ENCODE measurements at regions not wholly inside any gene's neighbourhood (a gene's known extent, or its start where the extent isn't known, plus 50 kb on each side); places are given as distances from the start of the nearest gene placed in this dataset.
"Not testable (repeated sequence)": the region's sequence is repeated elsewhere in the genome, so short reads cannot be mapped to it uniquely, and the experiment has no call there.

GRCh38 chr2:88396209-88396608 lies 56.3 kb downstream of the FOXI3 start:
- no peak for DNase-seq (ENCODE audit: low spot score)

DNA sequence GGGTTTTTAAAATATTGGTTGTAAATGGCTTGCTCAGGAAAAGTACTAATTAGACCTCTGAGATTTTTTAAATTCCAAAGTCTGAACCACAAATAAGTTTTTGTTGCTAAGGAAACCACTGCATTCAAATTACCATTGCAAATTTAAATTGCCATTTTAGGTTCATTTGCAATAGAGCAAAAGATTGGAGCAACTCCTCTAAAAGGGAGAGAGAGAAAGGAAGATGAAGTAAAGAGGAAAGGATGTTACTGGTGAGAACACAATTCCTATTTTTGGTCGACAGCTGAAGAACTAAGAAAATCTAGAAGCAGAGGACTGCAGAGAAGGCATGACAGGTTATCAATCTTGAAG lies 74.9 kb downstream of the FOXI3 start:
- DNase-seq (ENCODE audit: low spot score): no peak

DNA sequence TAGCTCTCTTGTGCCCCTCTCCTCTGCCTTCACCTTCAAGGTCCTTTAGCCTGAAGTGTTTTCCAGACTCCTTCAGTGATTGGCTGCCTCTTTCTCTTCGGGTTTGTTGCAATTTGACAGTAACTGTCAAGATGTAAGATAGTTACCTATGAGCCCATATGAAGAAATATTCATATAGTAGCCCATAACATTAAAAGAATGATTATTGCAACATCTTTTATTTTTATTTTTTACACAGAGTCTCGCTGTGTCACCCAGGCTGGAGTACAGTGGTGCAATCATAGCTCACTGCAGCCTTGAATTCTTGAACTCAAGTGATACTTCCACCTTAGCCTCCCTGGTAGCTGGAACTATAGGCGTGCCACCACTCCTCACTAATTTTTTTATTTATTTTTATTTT lies 80.5 kb downstream of the FOXI3 start:
- no peak for DNase-seq (ENCODE audit: low spot score)

DNA sequence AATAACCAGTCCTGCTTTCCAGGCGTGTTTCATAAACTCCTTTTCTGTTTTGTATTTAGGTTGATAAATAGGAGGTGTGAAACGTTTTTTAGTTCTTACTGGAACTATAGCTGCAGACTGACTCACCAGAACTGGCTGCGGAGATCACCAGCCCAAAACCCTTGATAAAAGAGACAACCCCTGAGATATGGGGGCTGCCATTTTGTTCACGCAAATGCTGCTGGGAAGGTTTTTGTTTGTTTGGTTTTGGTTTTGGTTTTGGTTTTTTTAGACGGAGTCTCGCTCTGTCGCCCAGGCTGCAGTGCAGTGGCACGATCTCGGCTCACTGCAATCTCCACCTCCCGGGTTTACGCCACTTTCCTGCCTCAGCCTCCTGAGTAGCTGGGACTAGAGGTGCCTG lies 87.1 kb downstream of the FOXI3 start:
- DNase-seq (ENCODE audit: low spot score): not testable (repeated sequence)

GRCh38 chr2:88355486-88355885 lies 97.0 kb downstream of the FOXI3 start:
- DNase-seq (ENCODE audit: low spot score): no peak

DNA sequence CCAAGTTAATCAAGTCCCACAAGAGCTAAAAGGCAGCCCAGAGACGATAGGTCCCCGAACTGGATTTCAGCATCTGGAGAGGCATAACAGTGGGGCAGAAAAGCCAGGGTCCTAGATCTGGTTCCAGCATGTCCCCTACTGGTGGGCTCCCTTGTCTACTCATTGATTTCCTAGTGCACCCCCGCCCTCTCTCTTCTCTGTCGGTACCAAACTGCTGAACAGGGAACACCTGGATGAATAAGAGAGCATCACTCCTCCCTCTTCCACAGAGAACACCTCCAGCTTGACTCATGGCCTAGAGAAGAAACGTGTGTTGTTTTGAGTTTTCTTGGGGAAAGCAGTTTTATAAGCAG lies 101.3 kb downstream of the FOXI3 start:
- peak; percentile 6 for DNase-seq (ENCODE audit: low spot score)

GRCh38 chr2:88350331-88351248 lies 101.9 kb downstream of the FOXI3 start:
- DNase-seq (ENCODE audit: low spot score): no peak

- no peak for DNase-seq (ENCODE audit: low spot score)
These were observed 106.7 kb downstream of the FOXI3 start for GRCh38 chr2:88345842-88346241.

- DNase-seq (ENCODE audit: low spot score): no peak
These were observed 109.7 kb downstream of the FOXI3 start for GRCh38 chr2:88342749-88343148.

DNA sequence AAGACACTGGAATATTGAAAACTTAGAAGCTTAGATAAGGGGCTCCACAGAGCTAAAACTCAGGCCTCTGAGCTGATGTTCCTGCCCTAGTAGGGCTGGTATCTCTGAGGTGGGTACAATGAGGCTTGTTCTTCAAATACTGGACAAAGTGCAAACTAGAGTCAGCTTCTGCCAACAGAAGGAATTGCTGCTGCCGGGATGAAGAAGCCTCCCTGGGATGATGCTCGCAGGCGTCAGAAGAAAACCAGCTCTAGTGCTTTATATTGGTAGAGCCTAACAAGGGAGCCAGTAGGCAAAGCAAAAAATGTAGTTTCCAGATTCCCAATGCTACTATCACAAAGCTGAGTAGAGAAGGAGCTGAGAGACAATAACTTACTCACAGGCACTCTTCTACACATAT lies 118.1 kb downstream of the FOXI3 start:
- DNase-seq (ENCODE audit: low spot score): no peak

GRCh38 chr2:88331239-88331638 lies 121.3 kb downstream of the FOXI3 start:
- DNase-seq (ENCODE audit: low spot score): no peak

- DNase-seq (ENCODE audit: low spot score): no peak
These were observed 122.5 kb downstream of the FOXI3 start for GRCh38 chr2:88329815-88330603.

GRCh38 chr2:88321449-88322248 lies 130.8 kb downstream of the FOXI3 start:
- DNase-seq (ENCODE audit: low spot score): no peak

DNA sequence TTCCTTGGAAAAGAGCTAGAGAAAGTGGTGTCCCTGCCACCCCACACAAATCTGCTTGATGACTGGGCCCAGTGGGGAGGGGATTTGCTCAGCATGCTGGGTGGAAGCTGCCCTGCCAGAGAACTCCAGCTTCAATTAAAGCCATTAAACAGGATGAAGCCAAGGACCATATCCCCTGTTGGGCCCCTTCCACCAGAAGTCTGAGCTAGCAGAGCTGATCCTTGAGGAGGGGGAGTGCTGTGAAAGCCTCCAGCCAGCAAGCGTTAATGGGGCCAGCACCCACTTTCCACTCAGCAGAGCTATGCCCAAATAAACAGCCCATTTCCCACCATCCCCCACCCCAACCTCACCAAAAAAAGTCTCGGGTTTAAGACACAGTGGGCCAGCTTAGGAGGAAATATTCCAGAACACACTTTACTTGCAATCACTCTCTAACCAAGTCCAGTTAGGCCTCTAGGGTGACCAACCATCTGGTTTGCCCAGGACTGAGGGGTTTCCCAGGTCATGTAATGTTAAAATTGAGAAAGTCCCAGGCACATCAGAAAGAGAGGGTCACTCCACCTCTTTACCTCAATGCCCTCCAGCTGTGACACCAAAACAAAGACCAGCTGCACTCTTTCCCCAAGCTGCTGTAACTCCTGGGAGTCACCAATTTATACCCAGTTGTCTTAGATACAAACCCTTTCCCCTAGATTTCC lies 132.3 kb downstream of the FOXI3 start:
- no peak for DNase-seq (ENCODE audit: low spot score)

DNA sequence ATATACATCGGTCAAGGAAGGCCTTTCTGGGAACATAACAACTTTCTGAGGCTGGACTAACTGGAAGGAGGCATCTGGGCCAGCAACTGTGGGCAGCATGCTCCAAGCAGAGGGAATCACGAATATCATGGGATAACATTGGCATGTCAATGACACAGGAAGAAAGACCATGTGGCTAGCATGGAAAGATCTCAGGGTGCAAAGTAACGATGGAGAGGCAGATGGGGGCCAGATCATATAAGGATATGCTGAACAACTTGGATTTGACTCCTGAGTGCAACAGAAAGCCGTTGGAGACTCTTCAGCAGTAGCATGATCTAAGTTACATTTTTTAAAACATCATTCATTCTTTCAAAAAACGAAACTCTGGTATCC lies 133.6 kb downstream of the FOXI3 start:
- DNase-seq (ENCODE audit: low spot score): no peak

DNA sequence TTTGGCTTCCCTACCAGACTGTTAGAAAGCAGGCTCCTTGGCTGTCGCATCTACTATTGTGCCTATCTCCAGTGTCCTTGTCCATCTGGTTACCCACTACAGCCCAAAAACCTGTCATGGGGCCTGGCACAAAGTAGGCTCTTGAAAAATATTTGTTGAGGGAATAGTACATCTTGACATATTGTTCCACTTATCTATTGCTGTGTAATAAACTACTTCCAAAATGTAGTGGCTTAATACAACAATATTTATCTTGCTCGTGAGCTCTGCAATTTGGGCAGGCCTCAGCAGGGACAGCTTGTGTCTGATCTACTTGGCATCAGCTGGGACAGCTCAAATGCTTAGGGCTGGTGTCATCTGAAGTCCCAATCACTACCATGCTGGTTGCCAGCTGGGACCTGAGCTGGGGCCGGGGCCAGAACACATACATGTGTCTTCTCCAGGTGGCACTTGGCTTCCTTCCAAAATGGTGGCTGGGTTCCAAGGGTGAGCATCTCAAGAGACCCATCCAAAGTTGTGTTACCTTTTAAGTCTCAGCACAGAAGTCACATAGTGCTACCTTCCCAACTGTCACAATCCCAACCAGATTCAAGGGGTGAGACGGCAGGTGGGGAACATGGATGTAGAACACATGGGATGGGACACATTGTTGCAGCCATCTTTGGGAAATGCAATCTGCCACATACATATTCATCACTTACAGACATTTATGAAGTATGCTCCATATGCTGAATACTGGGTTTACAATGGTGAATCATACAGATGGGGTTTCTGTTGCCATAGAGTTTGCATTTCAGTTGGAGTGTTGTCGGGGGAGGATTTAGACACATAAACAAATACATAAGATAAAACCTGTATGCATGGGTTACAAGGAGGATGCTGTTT lies 134.2 kb downstream of the FOXI3 start:
- DNase-seq (ENCODE audit: low spot score): no peak

GRCh38 chr2:88310787-88311186 lies 140.6 kb downstream of the THNSL2 start:
- DNase-seq (ENCODE audit: low spot score): no peak

- no peak for DNase-seq (ENCODE audit: low spot score)
These were observed 137.7 kb downstream of the THNSL2 start for GRCh38 chr2:88307817-88308216.

DNA sequence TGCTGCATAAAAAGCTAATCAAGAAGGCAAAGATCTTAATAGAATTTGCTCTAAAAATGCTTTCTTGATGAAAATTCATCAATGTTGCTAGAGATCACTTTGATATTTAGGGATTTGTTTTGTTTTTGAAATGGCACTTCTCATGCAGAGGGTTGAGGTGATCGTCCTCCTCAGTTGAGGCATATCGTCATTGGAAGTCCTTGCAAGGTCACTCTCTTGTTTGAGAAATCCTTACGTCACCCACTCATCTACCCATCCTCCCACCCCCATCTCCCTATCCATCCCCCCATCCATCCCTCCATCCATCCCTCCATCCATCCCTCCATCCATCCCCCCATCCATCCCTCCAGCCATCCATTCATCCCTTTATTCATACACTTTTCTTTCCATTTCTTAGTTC lies 133.7 kb downstream of the THNSL2 start:
- DNase-seq (ENCODE audit: low spot score): no peak

DNA sequence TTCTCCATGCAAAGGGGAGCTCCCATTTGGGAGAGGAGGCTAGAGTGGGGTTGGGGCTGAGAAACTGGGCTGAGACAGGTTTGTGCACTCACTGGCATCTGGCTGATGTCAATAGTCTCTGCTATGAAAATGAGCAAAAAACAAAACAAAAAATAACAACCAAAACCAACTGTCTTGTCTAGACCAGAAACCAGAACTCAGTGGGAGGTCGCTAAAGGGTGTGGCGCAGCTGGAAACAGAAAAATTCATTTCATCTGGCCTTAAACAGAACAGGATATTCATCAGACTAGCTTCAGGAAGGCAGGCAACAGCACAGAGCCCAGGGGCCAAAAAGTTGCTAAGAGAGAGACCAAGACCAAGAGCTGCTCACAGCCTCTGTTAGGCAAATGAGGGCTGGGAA lies 126.1 kb downstream of the THNSL2 start:
- no peak for DNase-seq (ENCODE audit: low spot score)
